Fibroblast of lung (primary cell): ENCODE measurements at regions not wholly inside any gene's neighbourhood (a gene's known extent, or its start where the extent isn't known, plus 50 kb on each side); places are given as distances from the start of the nearest gene placed in this dataset.

Experiments used
- DNase-seq, 2 donors: peaks; one replicate each; pipeline versions ENCODE4 v3.0.0 to v3.0.0-alpha.2; 2010; ENCODE audit warnings: low read depth in 2 of 2
- H2AFZ ChIP-seq: 2 replicates; pipeline ENCODE4 v1.5.1; 2012; ENCODE audit warnings: low read length, control low read depth, inconsistent platforms
- H3K27ac ChIP-seq: 2 replicates; pipeline ENCODE4 v1.5.1; 2011; ENCODE audit warnings: low read length, control low read depth; ENCODE audit not compliant: insufficient read depth
- H3K27me3 ChIP-seq: 2 replicates; pipeline ENCODE4 v1.5.1; 2011; ENCODE audit warnings: mild to moderate bottlenecking, low read length; ENCODE audit not compliant: control insufficient read depth, insufficient read depth
- H3K36me3 ChIP-seq: 2 replicates; pipeline ENCODE4 v1.5.1; 2011; ENCODE audit warnings: low read length; ENCODE audit not compliant: control insufficient read depth, insufficient read depth
- H3K4me1 ChIP-seq: 2 replicates; pipeline ENCODE4 v1.5.1; 2011; ENCODE audit warnings: low read length; ENCODE audit not compliant: control insufficient read depth, insufficient read depth; ENCODE audit errors: extremely low read depth
- H3K4me2 ChIP-seq: 2 replicates; pipeline ENCODE4 v1.5.1; 2011; ENCODE audit warnings: low read length, control low read depth; ENCODE audit not compliant: insufficient read depth; ENCODE audit errors: extremely low read depth
- H3K4me3 ChIP-seq, 4 experiments: fragments of 200-600 bp in 1 of 4; sonication (generic) in 1 of 4; replicated peaks in 1 of 4; 2 replicates each; pipeline ENCODE4 v1.5.1; 2011 to 2016; ENCODE audit warnings: low read length in 4 of 4, low read depth in 3 of 4, mild to moderate bottlenecking in 3 of 4, control low read depth in 2 of 4, inconsistent platforms in 1 of 4, mixed read lengths in 1 of 4; ENCODE audit not compliant: insufficient read depth in 1 of 4; ENCODE audit errors: control extremely low read depth in 1 of 4
- H3K79me2 ChIP-seq: 2 replicates; pipeline ENCODE4 v1.5.1; 2012; ENCODE audit warnings: mild to moderate bottlenecking, low read length, inconsistent platforms; ENCODE audit not compliant: control insufficient read depth, insufficient read depth
- H3K9ac ChIP-seq: 2 replicates; pipeline ENCODE4 v1.5.1; 2011; ENCODE audit warnings: mild to moderate bottlenecking, low read length, control low read depth; ENCODE audit not compliant: insufficient read depth
- H3K9me3 ChIP-seq: 2 replicates; pipeline ENCODE4 v1.5.1; 2012; ENCODE audit warnings: low read depth, low read length; ENCODE audit not compliant: control insufficient read depth, insufficient read depth
- H4K20me1 ChIP-seq: 2 replicates; pipeline ENCODE4 v1.5.1; 2011; ENCODE audit warnings: low read length; ENCODE audit not compliant: control insufficient read depth, insufficient read depth; ENCODE audit errors: extremely low read depth
- CTCF ChIP-seq, 2 donors: IDR thresholded peaks in 1 of 2; conservative IDR thresholded peaks in 1 of 2; 1 replicate in 1 of 2; 2 replicates in 1 of 2; pipeline ENCODE4 v1.5.1; 2011 to 2012; ENCODE audit warnings: low read length in 2 of 2, control low read depth in 1 of 2, inconsistent platforms in 1 of 2, low read depth in 1 of 2, mild to moderate bottlenecking in 1 of 2
- EZH2 ChIP-seq: IDR thresholded peaks from 2 replicates; pipeline ENCODE4 v1.5.1; 2012; ENCODE audit warnings: low read length, control low read depth, mild to moderate bottlenecking; ENCODE audit errors: missing control alignments

- no peak for DNase-seq
- H3K9me3 ChIP-seq, result no peaks in the 10 kb centered on the region
- H3K79me2 ChIP-seq, result no peaks in the 10 kb centered on the region
- no peak overlapping the region for H3K4me2 ChIP-seq
- no peak overlapping the region for H3K9ac ChIP-seq
- TF ChIP-seq CTCF (conservative IDR thresholded peaks at IDR 0.05 in 1 of 2, IDR thresholded peaks at IDR 0.05 in 1 of 2; ENCODE audit: low read depth in 1 of 2, low read length in 2 of 2), result no peak
- no peak for TF ChIP-seq EZH2
- no peaks in the 10 kb centered on the region for H3K36me3 ChIP-seq
- no peak overlapping the region for H3K4me3 ChIP-seq
- no peak overlapping the region for H3K27ac ChIP-seq
- no peaks in the 10 kb centered on the region for H3K27me3 ChIP-seq
- H3K4me1 ChIP-seq, result no peaks in the 10 kb centered on the region
- H4K20me1 ChIP-seq, result no peaks in the 10 kb centered on the region
- H2AFZ ChIP-seq, result no peak overlapping the region
Observed at GRCh38 chr18:9039441-9040071, 62.9 kb upstream of the NDUFV2 start.

DNA sequence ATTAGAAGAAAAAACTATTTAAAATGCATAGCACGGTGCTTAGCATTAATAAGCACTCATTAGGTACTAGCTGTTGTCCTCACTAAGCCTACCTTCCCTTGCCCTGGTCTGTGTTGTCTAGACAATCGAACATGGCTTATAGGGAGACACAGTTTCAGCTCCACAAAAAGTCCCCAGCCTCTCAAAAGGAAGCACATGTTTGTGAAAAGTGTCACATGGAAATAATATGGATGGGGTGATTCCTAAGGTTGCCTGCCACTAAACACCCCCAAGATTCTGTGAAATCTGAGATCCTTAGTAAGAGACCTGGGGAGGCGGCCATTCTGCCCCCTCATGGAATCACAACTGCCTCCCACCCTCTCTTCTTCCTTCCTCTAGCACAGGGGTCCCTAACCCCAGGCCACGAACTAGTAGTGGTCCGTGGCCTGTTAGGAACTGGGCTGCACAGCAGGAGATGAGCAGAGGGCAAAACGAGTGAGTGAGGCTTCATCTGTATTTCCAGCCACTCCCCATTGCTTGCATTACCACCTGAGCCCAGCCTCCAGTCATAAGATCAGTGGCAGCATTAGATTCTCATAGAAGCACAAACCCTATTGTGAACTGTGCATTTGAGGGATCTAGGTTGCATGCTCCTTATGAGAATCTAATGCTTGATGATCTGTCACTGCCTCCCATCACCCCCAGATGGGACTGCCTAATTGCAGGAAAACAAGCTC lies 59.6 kb upstream of the NDUFV2 start:
- Histone ChIP-seq H3K27me3 (no peaks in the 10 kb centered on the region), H3K27ac (no peak overlapping the region), H3K4me1 (no peaks in the 10 kb centered on the region), H3K9me3 (no peaks in the 10 kb centered on the region), H3K4me3 (no peak overlapping the region), H4K20me1 (no peaks in the 10 kb centered on the region), H3K9ac (no peak overlapping the region), H3K4me2 (no peak overlapping the region), H3K79me2 (no peaks in the 10 kb centered on the region), H3K36me3 (no peaks in the 10 kb centered on the region), H2AFZ (no peak overlapping the region)
- no peak for DNase-seq
- TF ChIP-seq CTCF (conservative IDR thresholded peaks at IDR 0.05 in 1 of 2, IDR thresholded peaks at IDR 0.05 in 1 of 2; ENCODE audit: low read depth in 1 of 2, low read length in 2 of 2) (no peak), EZH2 (no peak)

GRCh38 chr18:9043581-9043980 lies 58.9 kb upstream of the NDUFV2 start:
- no peaks in the 10 kb centered on the region for H3K36me3 ChIP-seq

More at GRCh38 chr18:9043581-9043980, 58.9 kb upstream of the NDUFV2 start:
- no peaks in the 10 kb centered on the region for H4K20me1 ChIP-seq
- H3K9me3 ChIP-seq, result no peaks in the 10 kb centered on the region
- H3K4me2 ChIP-seq, result no peak overlapping the region
- no peak for TF ChIP-seq CTCF (conservative IDR thresholded peaks at IDR 0.05 in 1 of 2, IDR thresholded peaks at IDR 0.05 in 1 of 2; ENCODE audit: low read depth in 1 of 2, low read length in 2 of 2)
- TF ChIP-seq EZH2, result no peak
- H3K27me3 ChIP-seq, result no peaks in the 10 kb centered on the region
- no peak overlapping the region for H3K27ac ChIP-seq
- no peak for DNase-seq
- no peak overlapping the region for H3K9ac ChIP-seq
- no peaks in the 10 kb centered on the region for H3K79me2 ChIP-seq
- no peak overlapping the region for H2AFZ ChIP-seq
- H3K4me1 ChIP-seq, result no peaks in the 10 kb centered on the region
- H3K4me3 ChIP-seq, result no peak overlapping the region
